DMS114 treated with DMSO at 0.1 percent for 48 hours (cell line): ENCODE measurements at regions not wholly inside any gene's neighbourhood (a gene's known extent, or its start where the extent isn't known, plus 50 kb on each side); places are given as distances from the start of the nearest gene placed in this dataset.
"Not testable (repeated sequence)": the region's sequence is repeated elsewhere in the genome, so short reads cannot be mapped to it uniquely, and the experiment has no call there.

Source experiments
- DNase-seq: peaks from one replicate; lab custom pipeline; 2025; ENCODE audit not compliant: unreplicated experiment; lab: John Stamatoyannopoulos, UW

DNA sequence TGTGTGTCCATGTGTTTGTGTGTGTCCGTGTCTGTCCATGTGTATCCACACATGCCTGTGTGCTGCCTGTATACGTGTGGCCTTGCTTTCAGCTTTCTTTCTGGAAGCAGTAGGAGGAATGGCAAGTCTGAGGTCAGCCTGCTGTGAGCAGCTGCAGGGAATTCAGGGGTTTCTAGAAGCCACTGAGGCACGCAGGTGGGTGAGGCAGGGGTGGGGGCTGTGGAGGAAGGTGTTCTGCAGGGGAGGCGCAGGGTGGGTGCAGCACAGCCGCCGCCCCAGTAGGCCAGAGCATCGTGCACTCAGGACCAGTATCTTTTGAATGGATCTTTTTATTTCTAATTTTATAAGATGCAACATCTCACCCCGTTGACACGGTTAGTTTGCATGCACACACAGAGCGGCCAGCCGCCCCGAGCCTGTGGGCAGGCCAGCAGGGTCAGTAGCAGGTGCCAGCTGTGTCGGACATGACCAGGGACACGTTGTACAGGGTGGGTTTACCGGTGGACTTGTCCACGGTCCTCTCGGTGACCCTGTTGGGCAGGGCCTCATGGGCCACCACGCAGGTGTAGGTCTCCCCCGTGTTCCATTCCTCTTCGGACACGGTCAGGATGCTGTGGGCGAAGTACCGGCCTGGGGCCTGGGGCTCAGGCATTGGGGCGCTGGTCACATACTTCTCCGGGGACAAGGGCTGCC, 327.7 kb downstream of the TMEM121 start:
- no peak for DNase-seq

DNA sequence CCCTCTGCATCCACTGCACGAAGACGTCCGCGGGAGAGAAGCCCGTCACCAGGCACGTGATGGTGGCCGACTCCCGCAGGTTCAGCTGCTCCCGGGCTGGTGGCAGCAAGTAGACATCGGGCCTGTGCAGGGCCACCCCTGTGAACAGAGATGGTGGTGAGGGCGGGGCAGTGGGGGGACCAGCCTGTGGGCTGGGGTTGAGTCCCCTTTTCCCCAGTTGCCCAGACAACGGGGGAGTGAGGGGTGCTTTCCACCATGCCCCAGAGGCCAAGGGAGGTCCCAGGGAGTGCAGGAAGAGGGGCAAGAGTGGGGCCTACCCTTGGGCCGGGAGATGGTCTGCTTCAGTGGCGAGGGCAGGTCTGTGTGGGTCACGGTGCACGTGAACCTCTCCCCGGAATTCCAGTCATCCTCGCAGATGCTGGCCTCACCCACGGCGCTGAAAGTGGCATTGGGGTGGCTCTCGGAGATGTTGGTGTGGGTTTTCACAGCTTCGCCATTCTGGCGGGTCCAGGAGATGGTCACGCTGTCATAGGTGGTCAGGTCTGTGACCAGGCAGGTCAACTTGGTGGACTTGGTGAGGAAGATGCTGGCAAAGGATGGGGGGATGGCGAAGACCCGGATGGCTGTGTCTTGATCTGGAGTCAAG, 328.3 kb downstream of the TMEM121 start:
- no peak for DNase-seq

DNA sequence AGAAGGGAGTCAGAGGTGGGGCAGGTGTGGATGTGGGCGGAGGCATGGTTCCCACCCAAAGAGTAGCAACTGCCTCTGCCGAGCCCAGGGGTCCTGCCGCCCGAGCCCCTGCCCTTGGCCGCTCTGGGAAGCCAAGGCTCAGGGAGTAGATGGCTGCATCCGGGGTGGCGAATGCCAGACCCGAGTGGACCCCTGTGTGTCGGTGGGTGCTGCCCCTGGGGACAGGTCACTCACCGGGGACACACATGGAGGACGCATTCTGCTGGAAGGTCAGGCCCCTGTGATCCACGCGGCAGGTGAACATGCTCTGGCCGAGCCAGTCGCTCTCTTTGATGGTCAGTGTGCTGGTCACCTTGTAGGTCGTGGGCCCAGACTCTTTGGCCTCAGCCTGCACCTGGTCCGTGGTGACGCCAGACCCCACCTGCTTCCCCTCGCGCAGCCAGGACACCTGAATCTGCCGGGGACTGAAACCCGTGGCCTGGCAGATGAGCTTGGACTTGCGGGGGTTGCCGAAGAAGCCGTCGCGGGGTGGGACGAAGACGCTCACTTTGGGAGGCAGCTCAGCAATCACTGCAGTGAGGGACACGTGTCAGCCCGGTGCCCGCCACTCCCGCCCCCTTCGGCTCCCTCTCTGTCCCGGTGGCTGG, 329.0 kb downstream of the TMEM121 start:
- no peak for DNase-seq

DNA sequence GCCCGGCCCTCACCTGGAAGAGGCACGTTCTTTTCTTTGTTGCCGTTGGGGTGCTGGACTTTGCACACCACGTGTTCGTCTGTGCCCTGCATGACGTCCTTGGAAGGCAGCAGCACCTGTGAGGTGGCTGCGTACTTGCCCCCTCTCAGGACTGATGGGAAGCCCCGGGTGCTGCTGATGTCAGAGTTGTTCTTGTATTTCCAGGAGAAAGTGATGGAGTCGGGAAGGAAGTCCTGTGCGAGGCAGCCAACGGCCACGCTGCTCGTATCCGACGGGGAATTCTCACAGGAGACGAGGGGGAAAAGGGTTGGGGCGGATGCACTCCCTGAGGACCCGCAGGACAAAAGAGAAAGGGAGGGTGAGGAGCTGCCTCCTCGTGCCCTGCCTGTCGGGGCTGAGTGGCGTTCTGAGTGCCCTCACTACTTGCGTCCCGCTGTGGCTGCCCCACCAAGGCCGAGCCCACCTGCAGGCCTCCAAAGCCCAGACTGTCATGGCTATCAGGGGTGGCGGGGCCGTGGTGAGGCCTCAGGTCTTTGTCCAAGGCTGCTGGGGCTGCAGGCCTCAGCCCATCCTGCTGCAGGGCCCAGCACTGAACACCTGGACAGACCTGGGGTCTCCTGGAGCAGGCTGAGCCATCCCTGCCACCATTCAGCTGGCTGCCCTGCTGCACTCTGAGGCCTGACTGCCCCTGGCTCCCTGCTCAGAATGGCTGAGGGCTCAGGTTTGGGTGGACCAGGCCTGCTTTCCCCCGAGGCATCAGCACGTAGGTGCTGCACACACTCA, 329.7 kb downstream of the TMEM121 start:
- no peak for DNase-seq

DNA sequence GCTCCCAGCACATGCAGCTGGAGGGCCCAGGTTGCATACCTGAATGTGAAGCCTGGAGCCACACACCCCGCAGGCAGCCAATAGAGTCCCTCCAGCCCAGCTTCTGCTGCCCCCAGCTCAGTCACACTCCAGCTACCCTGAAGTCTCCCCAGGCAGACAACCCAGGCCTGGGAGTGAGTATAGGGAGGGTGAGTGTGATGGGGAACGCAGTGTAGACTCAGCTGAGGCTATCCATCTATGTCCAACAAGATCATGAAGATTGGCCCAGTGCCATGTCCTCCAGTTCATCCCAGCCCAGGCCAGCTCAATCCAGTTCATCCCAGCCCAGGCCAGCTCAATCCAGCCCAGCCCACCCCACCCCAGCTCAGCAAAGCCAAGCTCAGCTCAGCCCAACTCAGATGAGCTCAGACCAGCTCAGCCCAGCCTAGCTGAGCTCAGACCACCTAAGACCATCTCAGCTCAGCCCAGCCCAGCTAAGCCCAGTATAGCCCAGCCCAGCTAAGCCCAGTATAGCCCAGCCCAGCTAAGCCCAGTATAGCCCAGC, 330.4 kb downstream of the TMEM121 start:
- no peak for DNase-seq

DNA sequence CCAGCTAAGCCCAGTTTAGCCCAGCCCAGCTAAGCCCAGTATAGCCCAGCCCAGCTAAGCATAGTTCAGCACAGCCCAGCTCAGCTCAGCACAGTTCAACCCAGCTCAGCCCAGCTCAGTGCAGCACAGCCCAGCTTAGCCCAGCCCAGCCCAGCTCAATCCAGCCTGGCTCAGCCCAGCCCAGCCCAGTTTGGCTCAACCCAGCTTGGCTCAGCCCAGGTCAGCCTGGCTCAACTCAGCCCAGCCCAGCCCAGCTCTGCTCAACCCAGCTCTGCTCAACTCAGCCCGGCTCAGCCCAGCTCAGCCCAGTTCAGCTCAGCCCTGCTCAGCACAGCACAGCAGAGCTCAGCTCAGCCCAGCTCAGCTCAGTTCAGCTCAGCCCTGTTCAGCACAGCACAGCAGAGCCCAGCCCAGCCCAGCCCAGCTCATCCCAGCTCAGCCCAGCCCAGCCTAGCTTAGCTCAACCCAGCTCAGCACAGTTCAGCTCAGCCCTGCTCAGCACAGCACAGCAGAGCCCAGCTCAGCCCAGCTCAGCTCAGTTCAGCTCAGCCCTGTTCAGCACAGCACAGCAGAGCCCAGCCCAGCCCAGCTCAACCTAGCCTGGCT, 330.9 kb downstream of the TMEM121 start:
- DNase-seq, result no peak

DNA sequence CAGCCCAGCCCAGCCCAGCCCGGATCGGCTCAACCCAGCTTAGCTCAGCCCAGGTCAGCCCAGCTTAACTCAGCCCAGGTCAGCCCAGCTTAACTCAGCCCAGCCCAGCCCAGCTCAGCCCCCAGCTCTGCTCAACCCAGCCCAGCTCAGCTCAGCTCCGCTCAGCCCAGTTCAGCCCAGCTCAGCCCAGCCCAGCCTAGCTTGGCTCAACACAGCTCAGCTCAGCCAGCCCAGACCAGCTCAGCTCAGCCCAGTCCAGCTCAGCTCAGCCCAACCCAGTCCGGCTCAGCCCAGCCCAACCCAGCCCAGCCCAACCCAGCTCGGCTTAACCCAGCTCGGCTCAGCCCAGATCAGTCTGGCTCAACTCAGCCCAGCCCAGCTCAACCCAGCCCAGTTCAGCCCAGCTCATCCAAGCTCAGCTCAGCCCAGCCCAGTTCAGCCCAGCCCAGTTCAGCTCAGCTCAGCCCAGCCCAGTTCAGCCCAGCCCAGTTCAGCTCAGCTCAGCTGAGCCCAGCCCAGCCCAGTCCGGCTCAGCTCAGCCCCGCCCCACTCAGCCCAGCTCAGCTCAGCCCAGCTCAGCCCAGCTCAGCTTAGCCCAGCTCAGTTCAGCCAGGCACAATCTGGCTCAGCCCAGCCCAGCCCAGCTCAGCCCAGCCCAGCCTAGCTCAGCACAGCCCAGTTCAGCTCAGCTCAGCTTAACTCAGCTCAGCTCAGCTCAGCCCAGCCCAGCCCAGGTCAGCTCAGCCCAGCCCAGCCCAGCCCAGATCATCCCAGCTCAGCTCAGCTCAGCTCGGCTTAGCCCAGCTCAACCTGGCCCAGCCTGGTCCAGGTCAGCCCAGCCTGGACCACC, 331.7 kb downstream of the TMEM121 start:
- DNase-seq, result no peak

DNA sequence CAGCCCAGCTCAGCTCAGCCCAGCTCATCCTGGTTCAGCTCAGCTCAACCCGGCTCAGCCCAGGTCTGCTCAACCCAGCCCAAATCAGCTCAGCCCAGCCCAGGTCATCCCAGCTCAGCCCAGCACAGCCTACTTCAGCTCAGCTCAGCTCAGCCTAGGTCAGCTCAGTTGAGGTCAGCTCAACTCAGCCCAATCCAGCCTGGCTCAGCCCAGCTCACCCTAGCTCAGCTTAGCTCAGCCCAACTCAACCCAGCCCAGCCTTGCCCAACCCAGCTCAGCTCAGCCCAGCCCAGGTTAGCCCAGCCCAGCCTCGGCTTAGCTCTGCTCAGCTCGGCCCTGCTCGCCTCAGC, 332.3 kb downstream of the TMEM121 start:
- no peak for DNase-seq

DNA sequence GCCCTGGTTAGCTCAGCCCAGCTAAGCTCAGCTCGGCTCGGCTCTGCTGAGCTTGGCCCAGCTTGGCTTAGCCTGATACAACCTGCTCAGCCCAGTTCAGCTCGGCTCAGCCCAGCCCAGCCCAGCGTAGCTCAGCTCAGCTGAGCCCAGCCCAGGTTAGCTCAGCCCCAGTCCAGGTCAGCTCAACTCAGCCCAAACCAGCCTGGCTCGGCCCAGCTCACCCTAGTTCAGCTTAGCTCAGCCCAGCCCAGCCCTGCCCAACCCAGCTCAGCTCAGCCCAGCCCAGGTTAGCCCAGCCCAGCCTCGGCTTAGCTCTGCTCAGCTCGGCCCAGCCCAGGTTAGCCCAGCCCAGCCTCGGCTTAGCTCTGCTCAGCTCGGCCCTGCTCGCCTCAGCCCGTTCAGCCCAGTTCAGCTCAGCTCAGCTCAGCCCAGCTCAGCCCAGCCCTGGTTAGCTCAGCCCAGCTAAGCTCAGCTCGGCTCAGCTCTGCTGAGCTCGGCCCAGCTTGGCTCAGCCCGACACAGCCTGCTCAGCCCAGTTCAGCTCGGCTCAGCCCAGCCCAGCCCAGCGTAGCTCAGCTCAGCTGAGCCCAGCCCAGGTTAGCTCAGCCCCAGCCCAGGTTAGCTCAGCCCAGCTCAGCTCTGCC, 332.8 kb downstream of the TMEM121 start:
- not testable (repeated sequence) for DNase-seq

DNA sequence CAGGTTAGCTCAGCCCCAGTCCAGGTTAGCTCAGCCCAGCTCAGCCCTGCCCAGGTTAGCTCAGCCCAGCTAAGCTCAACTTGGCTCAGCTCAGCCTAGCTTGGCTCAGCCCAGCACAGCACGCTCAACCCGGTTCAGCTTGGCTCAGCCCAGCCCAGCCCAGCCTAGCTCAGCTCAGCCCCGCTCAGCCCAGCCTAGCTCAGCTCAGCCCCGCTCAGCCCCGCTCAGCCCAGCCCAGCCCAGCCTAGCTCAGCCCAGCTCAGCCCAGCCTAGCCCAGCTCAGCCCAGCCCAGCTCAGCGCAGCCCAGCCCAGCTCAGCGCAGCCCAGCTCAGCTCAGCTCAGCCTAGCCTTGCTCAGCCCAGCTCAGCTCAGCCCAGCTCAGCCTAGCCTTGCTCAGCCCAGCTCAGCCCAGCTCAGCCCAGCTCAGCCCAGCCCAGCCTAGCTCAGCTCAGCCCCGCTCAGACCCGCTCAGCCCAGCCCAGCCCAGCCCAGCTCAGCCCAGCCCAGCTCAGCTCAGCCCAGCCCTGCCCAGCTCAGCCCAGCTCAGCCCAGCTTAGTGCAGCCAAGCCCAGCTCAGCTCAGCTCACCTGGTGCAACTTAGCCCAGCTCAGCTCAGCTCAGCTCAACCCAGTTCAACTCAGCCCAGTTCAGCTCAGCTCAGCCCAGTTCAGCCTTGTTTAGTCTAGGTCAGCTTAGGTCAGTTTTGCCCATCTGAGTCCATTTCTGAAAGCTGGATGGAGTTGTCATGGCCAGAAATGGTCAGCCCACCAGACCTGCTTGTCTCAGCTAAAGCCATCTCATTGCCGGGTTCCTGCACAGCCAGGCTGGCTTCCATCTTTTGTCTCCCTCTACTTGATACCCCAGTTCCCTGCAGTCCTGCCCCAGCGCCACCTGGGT, 333.6 kb downstream of the TMEM121 start:
- DNase-seq, result no peak

DNA sequence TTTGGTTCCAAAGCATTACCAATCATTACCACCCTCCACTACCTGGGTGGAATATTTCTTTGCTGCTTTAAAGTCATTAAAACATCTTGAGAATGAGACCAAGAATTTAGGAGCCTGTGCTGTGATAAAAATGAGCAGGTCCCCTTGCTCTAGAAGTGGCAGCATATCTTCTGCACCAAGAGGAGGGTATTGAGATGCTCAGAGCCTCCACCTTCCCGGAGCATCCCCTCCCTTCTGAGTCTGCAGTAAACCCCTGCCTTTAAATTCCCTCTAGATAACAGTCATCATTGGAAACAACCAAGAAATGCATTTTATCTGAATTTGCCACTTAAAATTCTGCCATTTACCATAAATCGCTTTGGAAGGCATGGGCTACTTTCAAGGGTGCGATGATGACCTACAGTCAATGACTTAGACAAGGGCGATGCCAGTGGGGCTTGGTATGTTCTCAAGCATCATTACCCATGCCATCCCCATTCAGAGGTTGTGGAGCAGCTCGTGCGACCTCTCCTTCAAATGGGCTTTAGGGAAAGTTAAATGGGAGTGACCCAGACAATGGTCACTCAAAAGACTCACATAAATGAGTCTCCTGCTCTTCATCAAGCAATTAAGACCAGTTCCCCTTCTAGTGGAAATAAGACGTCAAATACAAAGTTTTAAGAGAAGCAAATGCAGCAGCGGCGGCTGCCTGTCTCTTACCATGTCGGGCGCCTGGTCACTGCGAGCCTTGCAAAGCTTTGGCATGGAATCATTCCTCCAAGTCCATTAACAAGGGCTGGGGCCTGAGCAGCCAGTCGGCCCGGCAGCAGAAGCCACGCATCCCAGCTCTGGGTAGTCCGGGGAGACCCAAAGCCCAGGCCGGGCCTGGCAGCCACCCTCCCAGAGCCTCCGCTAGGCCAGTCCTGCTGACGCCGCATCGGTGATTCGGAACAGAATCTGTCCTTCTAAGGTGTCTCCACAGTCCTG, 334.5 kb downstream of the TMEM121 start:
- DNase-seq, result no peak

DNA sequence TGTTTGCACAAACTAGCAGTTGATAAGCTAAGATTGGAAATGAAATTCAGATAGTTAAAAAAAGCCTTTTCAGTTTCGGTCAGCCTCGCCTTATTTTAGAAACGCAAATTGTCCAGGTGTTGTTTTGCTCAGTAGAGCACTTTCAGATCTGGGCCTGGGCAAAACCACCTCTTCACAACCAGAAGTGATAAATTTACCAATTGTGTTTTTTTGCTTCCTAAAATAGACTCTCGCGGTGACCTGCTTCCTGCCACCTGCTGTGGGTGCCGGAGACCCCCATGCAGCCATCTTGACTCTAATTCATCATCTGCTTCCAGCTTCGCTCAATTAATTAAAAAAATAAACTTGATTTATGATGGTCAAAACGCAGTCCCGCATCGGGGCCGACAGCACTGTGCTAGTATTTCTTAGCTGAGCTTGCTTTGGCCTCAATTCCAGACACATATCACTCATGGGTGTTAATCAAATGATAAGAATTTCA, 335.6 kb downstream of the TMEM121 start:
- no peak for DNase-seq

DNA sequence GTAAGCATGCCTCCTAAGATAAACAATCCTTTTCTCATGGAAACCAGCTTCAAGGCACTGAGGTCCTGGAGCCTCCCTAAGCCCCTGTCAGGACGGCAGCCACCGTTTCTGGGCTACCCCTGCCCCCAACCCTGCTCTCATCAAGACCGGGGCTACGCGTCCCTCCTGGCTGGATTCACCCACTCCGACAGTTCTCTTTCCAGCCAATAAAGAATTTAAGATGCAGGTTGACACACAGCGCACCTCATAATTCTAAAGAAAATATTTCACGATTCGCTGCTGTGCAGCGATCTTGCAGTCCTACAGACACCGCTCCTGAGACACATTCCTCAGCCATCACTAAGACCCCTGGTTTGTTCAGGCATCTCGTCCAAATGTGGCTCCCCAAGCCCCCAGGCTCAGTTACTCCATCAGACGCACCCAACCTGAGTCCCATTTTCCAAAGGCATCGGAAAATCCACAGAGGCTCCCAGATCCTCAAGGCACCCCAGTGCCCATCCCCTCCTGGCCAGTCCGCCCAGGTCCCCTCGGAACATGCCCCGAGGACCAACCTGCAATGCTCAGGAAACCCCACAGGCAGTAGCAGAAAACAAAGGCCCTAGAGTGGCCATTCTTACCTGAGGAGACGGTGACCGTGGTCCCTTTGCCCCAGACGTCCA, 336.3 kb downstream of the TMEM121 start:
- no peak for DNase-seq

DNA sequence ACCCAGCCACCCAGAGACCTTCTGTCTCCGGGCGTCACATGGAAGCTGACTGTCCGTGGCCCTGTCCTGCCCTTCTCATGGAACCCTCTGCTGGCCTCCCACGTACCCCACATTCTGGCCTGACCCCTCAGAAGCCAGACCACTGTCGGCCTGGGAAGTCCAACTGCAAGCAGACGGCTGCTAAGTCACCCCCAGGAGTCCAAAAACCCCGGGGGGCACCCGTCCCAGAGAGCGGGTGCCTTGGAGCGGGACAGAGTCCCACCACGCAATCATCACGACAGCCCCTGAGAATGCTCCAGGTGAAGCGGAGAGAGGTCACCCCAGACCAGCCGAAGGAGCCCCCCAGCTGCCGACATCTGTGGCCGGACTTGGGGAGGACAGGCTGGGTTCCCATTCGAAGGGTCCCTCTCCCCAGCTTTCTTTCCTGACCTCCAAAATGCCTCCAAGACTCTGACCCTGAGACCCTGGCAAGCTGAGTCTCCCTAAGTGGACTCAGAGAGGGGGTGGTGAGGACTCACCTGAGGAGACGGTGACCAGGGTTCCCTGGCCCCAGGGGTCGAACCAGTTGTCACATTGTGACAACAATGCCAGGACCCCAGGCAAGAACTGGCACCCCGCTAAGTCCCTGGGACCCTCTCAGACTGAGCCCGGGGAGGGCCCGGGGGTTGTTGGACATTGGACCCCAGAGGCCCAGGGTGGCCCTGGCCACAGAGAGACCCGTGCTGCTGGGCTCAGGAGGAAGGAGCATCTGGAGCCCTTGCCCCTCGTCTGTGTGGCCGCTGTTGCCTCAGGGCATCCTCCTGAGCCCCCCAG, 337.1 kb downstream of the TMEM121 start:
- no peak for DNase-seq

DNA sequence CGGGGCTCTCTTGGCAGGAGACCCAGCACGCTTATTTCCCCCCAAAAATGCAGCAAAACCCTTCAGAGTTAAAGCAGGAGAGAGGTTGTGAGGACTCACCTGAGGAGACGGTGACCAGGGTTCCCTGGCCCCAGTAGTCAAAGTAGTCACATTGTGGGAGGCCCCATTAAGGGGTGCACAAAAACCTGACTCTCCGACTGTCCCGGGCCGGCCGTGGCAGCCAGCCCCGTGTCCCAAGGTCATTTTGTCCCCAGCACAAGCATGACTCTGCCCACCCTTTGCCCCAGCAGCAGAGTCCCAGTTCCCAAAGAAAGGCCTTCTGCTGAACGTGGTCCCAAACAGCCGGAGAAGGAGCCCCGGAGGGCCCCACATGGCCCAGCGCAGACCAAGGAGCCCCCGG, 337.7 kb downstream of the TMEM121 start:
- no peak for DNase-seq

DNA sequence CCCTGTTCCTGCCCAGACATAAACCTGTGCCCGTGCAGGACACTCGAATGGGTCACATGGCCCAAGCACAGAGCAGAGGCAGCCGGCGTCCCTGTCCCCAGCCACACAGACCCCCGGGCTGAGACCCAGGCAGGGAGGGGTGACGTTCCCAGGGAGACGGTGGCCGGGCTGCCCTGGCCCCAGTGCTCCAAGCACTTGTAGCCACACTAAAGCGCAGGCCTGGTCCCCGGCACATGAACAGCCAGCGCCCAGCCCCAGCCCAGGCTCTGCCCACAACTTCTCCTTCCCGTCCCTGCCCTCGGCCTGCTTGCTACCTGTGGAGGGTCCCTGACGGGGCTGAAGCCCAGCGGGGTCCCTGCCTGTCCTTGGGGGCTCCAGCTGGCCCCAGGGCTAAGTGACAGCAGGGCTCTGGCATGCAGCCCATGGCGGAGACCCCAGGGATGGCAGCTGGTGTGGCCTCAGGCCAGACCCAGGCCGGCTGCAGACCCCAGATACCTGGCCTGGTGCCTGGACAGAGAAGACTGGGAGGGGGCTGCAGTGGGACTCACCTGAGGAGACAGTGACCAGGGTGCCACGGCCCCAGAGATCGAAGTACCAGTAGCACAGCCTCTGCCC, 338.4 kb downstream of the TMEM121 start:
- no peak for DNase-seq
